ENCODE measurements at regions not wholly inside any gene's neighbourhood (a gene's known extent, or its start where the extent isn't known, plus 50 kb on each side); places are given as distances from the start of the nearest gene placed in this dataset.
A peak's percentile ranks its signal among the peaks of the same experiment; 100 is the strongest.

GRCh38 chr11:27215471-27216269 lies 147.3 kb downstream of the CCDC34 start:
- no peaks in the 10 kb centered on the region for H3K9me3 ChIP-seq
- 81% methylated on average over 6 of the region's 6 CpGs for WGBS
- no peak overlapping the region for H3K4me3 ChIP-seq
- DNase-seq (ENCODE audit: low spot score in 2 of 2) = no peak
- no peak for TF ChIP-seq CTCF (IDR thresholded peaks at IDR 0.05)
- H3K27me3 ChIP-seq = no peaks in the 10 kb centered on the region
- no peak overlapping the region for H3K27ac ChIP-seq
- peaks cover 38% of the 10 kb centered on the region for H3K4me1 ChIP-seq
- H3K36me3 ChIP-seq = no peaks in the 10 kb centered on the region

GRCh38 chr11:27214713-27215112 lies 148.3 kb downstream of the CCDC34 start:
- 87% methylated on average over 5 of the region's 5 CpGs for WGBS
- DNase-seq (ENCODE audit: low spot score in 2 of 2) = no peak
- Histone ChIP-seq H3K27me3 (no peaks in the 10 kb centered on the region), H3K4me3 (no peak overlapping the region), H3K4me1 (peaks cover 40% of the 10 kb centered on the region), H3K9me3 (no peaks in the 10 kb centered on the region), H3K27ac (no peak overlapping the region), H3K36me3 (no peaks in the 10 kb centered on the region)
- no peak for TF ChIP-seq POLR2AphosphoS5 (IDR thresholded peaks at IDR 0.05)
- TF ChIP-seq POLR2A (IDR thresholded peaks at IDR 0.05) = no peak
- no peak for TF ChIP-seq EP300 (IDR thresholded peaks at IDR 0.05)
- no peak for TF ChIP-seq CTCF (IDR thresholded peaks at IDR 0.05)

GRCh38 chr11:27213232-27213660 lies 149.8 kb downstream of the CCDC34 start:
- no peaks in the 10 kb centered on the region for H3K9me3 ChIP-seq
- 3% methylated on average over 4 of the region's 4 CpGs for WGBS
- TF ChIP-seq POLR2A (IDR thresholded peaks at IDR 0.05) (no peak), EP300 (IDR thresholded peaks at IDR 0.05) (no peak), CTCF (IDR thresholded peaks at IDR 0.05) (no peak), POLR2AphosphoS5 (IDR thresholded peaks at IDR 0.05) (no peak)
- peaks cover 38% of the 10 kb centered on the region for H3K4me1 ChIP-seq
- DNase-seq (ENCODE audit: low spot score in 2 of 2) = no peak
- no peaks in the 10 kb centered on the region for H3K36me3 ChIP-seq
- peak overlapping the region; percentile 4 for H3K27ac ChIP-seq
- no peak overlapping the region for H3K4me3 ChIP-seq
- H3K27me3 ChIP-seq = no peaks in the 10 kb centered on the region

GRCh38 chr11:27212248-27212780 lies 150.7 kb downstream of the CCDC34 start:
- Histone ChIP-seq H3K27me3 (no peaks in the 10 kb centered on the region), H3K4me3 (no peak overlapping the region), H3K4me1 (peaks cover 32% of the 10 kb centered on the region), H3K27ac (no peak overlapping the region), H3K9me3 (no peaks in the 10 kb centered on the region), H3K36me3 (no peaks in the 10 kb centered on the region)
- DNase-seq (ENCODE audit: low spot score in 2 of 2) = no peak
- WGBS = 88% methylated on average over 2 of the region's 2 CpGs
- no peak for TF ChIP-seq EP300 (IDR thresholded peaks at IDR 0.05)
- TF ChIP-seq POLR2AphosphoS5 (IDR thresholded peaks at IDR 0.05) = no peak
- TF ChIP-seq CTCF (IDR thresholded peaks at IDR 0.05) = no peak
- TF ChIP-seq POLR2A (IDR thresholded peaks at IDR 0.05) = no peak

GRCh38 chr11:27211370-27212127 lies 151.5 kb downstream of the CCDC34 start:
- 94% methylated on average over 8 of the region's 8 CpGs for WGBS
- no peak for DNase-seq (ENCODE audit: low spot score in 2 of 2)
- Histone ChIP-seq H3K36me3 (no peaks in the 10 kb centered on the region), H3K27me3 (no peaks in the 10 kb centered on the region), H3K27ac (no peak overlapping the region), H3K4me3 (no peak overlapping the region), H3K9me3 (no peaks in the 10 kb centered on the region), H3K4me1 (peaks cover 27% of the 10 kb centered on the region)
- TF ChIP-seq POLR2AphosphoS5 (IDR thresholded peaks at IDR 0.05) (no peak), CTCF (IDR thresholded peaks at IDR 0.05) (no peak), EP300 (IDR thresholded peaks at IDR 0.05) (no peak), POLR2A (IDR thresholded peaks at IDR 0.05) (no peak)

All from suprapubic skin (tissue), 4 donors.